Hepatocyte (in vitro differentiated cells): ENCODE measurements at regions not wholly inside any gene's neighbourhood (a gene's known extent, or its start where the extent isn't known, plus 50 kb on each side); places are given as distances from the start of the nearest gene placed in this dataset.
"Not testable (repeated sequence)": the region's sequence is repeated elsewhere in the genome, so short reads cannot be mapped to it uniquely, and the experiment has no call there.

ENCODE experiments used
- DNase-seq: peaks from one replicate; pipeline ENCODE4 v3.0.0-alpha.2; 2016; ENCODE audit warnings: low spot score
- H2AFZ ChIP-seq: fragments of 200-600 bp; sonication (generic); 2 replicates; pipeline ENCODE4 v1.6.0; 2016; ENCODE audit warnings: antibody characterized with exemption, mild to moderate bottlenecking
- H3K27ac ChIP-seq: fragments of 200-600 bp; sonication (generic); 2 replicates; pipeline ENCODE4 v1.5.1; 2016; ENCODE audit warnings: mild to moderate bottlenecking
- H3K27me3 ChIP-seq: fragments of 200-600 bp; sonication (generic); 2 replicates; pipeline ENCODE4 v1.6.1; 2016
- H3K36me3 ChIP-seq: fragments of 200-600 bp; sonication (generic); replicated peaks from 2 replicates; pipeline ENCODE4 v1.5.1; 2016; ENCODE audit warnings: low read depth; ENCODE audit not compliant: insufficient read depth
- H3K4me1 ChIP-seq: fragments of 200-600 bp; sonication (generic); 2 replicates; pipeline ENCODE4 v1.5.1; 2016; ENCODE audit warnings: mild to moderate bottlenecking, moderate library complexity; ENCODE audit not compliant: insufficient read depth
- H3K4me2 ChIP-seq: fragments of 200-600 bp; sonication (generic); 2 replicates; pipeline ENCODE4 v1.6.0; 2016
- H3K4me3 ChIP-seq: fragments of 200-600 bp; sonication (generic); 2 replicates; pipeline ENCODE4 v1.5.1; 2016; ENCODE audit warnings: mild to moderate bottlenecking
- H3K79me2 ChIP-seq: fragments of 200-600 bp; sonication (generic); 2 replicates; pipeline ENCODE4 v1.6.0; 2017; ENCODE audit warnings: mild to moderate bottlenecking
- H3K9me2 ChIP-seq: fragments of 200-600 bp; sonication (generic); replicated peaks from 2 replicates; pipeline ENCODE4 v1.6.0; 2017; ENCODE audit warnings: mild to moderate bottlenecking; ENCODE audit not compliant: insufficient read depth
- H3K9me3 ChIP-seq: fragments of 200-600 bp; sonication (generic); 2 replicates; pipeline ENCODE4 v1.5.1; 2016; ENCODE audit warnings: low read depth, mild to moderate bottlenecking
- H4K20me1 ChIP-seq: fragments of 200-600 bp; sonication (generic); 2 replicates; pipeline ENCODE4 v1.6.0; 2016; ENCODE audit warnings: mild to moderate bottlenecking; ENCODE audit not compliant: insufficient read depth, poor library complexity, severe bottlenecking
- CTCF ChIP-seq: fragments of 200-600 bp; sonication (generic); IDR thresholded peaks from 2 replicates; pipeline ENCODE4 v1.5.1; 2016; ENCODE audit warnings: antibody characterized with exemption, mild to moderate bottlenecking; ENCODE audit not compliant: poor library complexity
- EZH2 ChIP-seq: fragments of 200-600 bp; sonication (generic); IDR thresholded peaks from 2 replicates; pipeline ENCODE4 v1.6.1; 2016; ENCODE audit warnings: antibody characterized with exemption, mild to moderate bottlenecking, borderline replicate concordance
- EZH2phosphoT487 ChIP-seq: fragments of 200-600 bp; sonication (generic); IDR thresholded peaks from one replicate; pipeline ENCODE4 v1.6.1; 2018; ENCODE audit warnings: antibody characterized with exemption, mild to moderate bottlenecking, low read depth, moderate library complexity; ENCODE audit not compliant: unreplicated experiment, severe bottlenecking
- WGBS: methylation state at CpG from one replicate; pipeline ENCODE4 v1.1.6; 2016; ENCODE audit warnings: low lambda C conversion rate; ENCODE audit errors: missing lambda C conversion rate; 5-methylcytosine and 5-hydroxymethylcytosine counted together

DNA sequence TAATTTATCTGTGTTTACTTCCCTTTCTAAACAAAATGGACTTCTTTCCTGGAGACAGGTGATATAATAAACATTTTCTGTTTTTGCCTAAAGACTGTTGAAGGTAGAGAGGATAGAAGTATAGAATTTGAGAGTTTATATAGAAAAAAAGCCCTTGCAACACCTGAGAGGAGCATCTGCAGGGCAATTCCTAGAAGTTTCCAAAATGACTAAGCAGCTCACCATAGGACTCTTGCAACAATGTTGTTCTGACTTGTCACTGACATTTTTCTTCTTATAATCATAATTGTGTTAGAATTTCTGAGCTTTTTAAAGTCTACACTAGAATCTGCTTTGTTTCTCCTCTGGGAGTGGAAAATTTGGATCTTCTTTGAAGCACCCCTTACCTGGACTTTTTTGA lies 216.8 kb downstream of the TUSC1 start:
- Histone ChIP-seq H3K79me2 (no peaks in the 10 kb centered on the region), H2AFZ (no peak overlapping the region), H3K9me2 (no peaks in the 10 kb centered on the region), H4K20me1 (no peaks in the 10 kb centered on the region), H3K27ac (no peak overlapping the region), H3K27me3 (no peaks in the 10 kb centered on the region), H3K9me3 (no peaks in the 10 kb centered on the region), H3K4me3 (no peak overlapping the region), H3K36me3 (no peaks in the 10 kb centered on the region), H3K4me1 (no peaks in the 10 kb centered on the region), H3K4me2 (no peak overlapping the region)
- TF ChIP-seq EZH2phosphoT487 (no peak), CTCF (no peak), EZH2 (no peak)
- DNase-seq = no peak

GRCh38 chr9:25453875-25454274 lies 224.4 kb downstream of the TUSC1 start:
- Histone ChIP-seq H3K4me1 (no peaks in the 10 kb centered on the region), H3K4me2 (no peak overlapping the region), H3K79me2 (no peaks in the 10 kb centered on the region), H3K36me3 (no peaks in the 10 kb centered on the region), H3K9me3 (no peaks in the 10 kb centered on the region), H2AFZ (no peak overlapping the region), H4K20me1 (no peaks in the 10 kb centered on the region), H3K4me3 (no peak overlapping the region), H3K9me2 (no peaks in the 10 kb centered on the region), H3K27ac (no peak overlapping the region), H3K27me3 (no peaks in the 10 kb centered on the region)
- no peak for DNase-seq
- 82% methylated on average over 2 of the region's 2 CpGs for WGBS
- no peak for TF ChIP-seq EZH2
- TF ChIP-seq EZH2phosphoT487 = no peak
- TF ChIP-seq CTCF = no peak

DNA sequence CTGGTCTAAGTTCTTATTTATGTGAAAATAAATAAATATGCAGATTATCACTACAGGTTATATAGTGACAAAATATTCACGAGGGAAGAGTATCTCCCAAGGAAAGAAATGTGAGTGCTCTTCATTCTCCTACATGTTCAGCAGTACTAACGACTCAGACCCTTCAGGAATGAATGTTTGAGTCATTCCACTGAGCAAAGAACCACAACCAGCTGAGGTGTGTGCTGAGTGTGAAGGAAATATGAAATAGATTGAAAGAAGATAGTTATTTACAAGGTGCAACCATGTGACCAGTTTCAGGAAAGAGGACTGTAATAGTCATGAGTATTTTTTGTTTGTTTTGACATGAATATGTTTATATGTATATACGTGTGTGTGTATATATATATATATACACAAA lies 228.7 kb downstream of the TUSC1 start:
- Histone ChIP-seq H4K20me1 (no peaks in the 10 kb centered on the region), H3K4me3 (no peak overlapping the region), H3K27ac (no peak overlapping the region), H3K9me2 (no peaks in the 10 kb centered on the region), H3K36me3 (no peaks in the 10 kb centered on the region), H3K4me2 (no peak overlapping the region), H3K79me2 (no peaks in the 10 kb centered on the region), H3K4me1 (no peaks in the 10 kb centered on the region), H2AFZ (no peak overlapping the region), H3K27me3 (no peaks in the 10 kb centered on the region), H3K9me3 (no peaks in the 10 kb centered on the region)
- DNase-seq = no peak
- TF ChIP-seq EZH2 (no peak), EZH2phosphoT487 (no peak), CTCF (no peak)
- 73% methylated on average over 3 of the region's 3 CpGs for WGBS

GRCh38 chr9:25445721-25446120 lies 232.5 kb downstream of the TUSC1 start:
- 93% methylated on average over 13 of the region's 13 CpGs for WGBS
- not testable (repeated sequence) for H3K9me3 ChIP-seq, H3K79me2 ChIP-seq, DNase-seq, H4K20me1 ChIP-seq, H3K36me3 ChIP-seq, H3K4me1 ChIP-seq, H3K27ac ChIP-seq, H2AFZ ChIP-seq, H3K4me3 ChIP-seq, H3K27me3 ChIP-seq, H3K4me2 ChIP-seq, H3K9me2 ChIP-seq
